Erythroblast (primary cell): ENCODE measurements at regions not wholly inside any gene's neighbourhood (a gene's known extent, or its start where the extent isn't known, plus 50 kb on each side); places are given as distances from the start of the nearest gene placed in this dataset.
"Not testable (repeated sequence)": the region's sequence is repeated elsewhere in the genome, so short reads cannot be mapped to it uniquely, and the experiment has no call there.

ENCODE experiments used
- GATA1 ChIP-seq: IDR thresholded peaks from 2 replicates; pipeline ENCODE4 v1.6.1; 2011; ENCODE audit warnings: low read depth, mild to moderate bottlenecking, control low read depth, low read length, moderate library complexity
- POLR2A ChIP-seq: IDR thresholded peaks from 2 replicates; pipeline ENCODE4 v1.6.1; 2011; ENCODE audit warnings: mild to moderate bottlenecking, low read length

GRCh38 chr9:41648564-41648963, 459.4 kb upstream of the ZNG1F start:
- not testable (repeated sequence) for TF ChIP-seq POLR2A, GATA1
